Common myeloid progenitor, CD34-positive (primary cell): ENCODE measurements at regions not wholly inside any gene's neighbourhood (a gene's known extent, or its start where the extent isn't known, plus 50 kb on each side); places are given as distances from the start of the nearest gene placed in this dataset.

Experiments used
- CTCF ChIA-PET: fragments of 350-600 bp; sonication (Branson Sonifier 250); formaldehyde crosslinking; loops from one replicate; lab custom pipeline; 2021; ENCODE audit warnings: antibody characterized with exemption; lab: Charles Lee
- POLR2A ChIA-PET: fragments of 350-600 bp; sonication (Branson Sonifier 250); formaldehyde crosslinking; loops from one replicate; lab custom pipeline; 2021; ENCODE audit warnings: antibody characterized with exemption; lab: Charles Lee
- DNase-seq, 3 donors: peaks; one replicate each; pipeline versions ENCODE4 v3.0.0 to v3.0.0-alpha.2; 2013
- H3K27ac ChIP-seq, 2 experiments: 1 replicate in 1 of 2; 2 replicates in 1 of 2; pipeline ENCODE4 v1.7.0; 2013; ENCODE audit warnings: inconsistent platforms in 2 of 2, low read length in 2 of 2, mild to moderate bottlenecking in 2 of 2, low read depth in 1 of 2, moderate library complexity in 1 of 2; ENCODE audit not compliant: severe bottlenecking in 2 of 2, insufficient read depth in 1 of 2, poor library complexity in 1 of 2
- H3K27me3 ChIP-seq, 5 experiments: replicated peaks in 2 of 5; 1 replicate in 3 of 5; 2 replicates in 2 of 5; pipeline versions ENCODE4 v1.6.1 to v1.7.0; 2013; ENCODE audit warnings: low read length in 4 of 5, mild to moderate bottlenecking in 2 of 5, moderate library complexity in 2 of 5, inconsistent platforms in 1 of 5; ENCODE audit not compliant: insufficient read depth in 5 of 5, control insufficient read depth in 4 of 5
- H3K36me3 ChIP-seq, 4 experiments: 1 replicate in 2 of 4; 2 replicates in 2 of 4; pipeline versions ENCODE4 v1.6.1 to v1.7.0; 2013; ENCODE audit warnings: low read length in 3 of 4, control low read depth in 1 of 4, mild to moderate bottlenecking in 1 of 4; ENCODE audit not compliant: control insufficient read depth in 4 of 4, insufficient read depth in 4 of 4
- H3K4me1 ChIP-seq, 4 experiments: 1 replicate in 3 of 4; 2 replicates in 1 of 4; pipeline versions ENCODE4 v1.6.1 to v1.7.1; 2013; ENCODE audit warnings: low read length in 3 of 4, mild to moderate bottlenecking in 3 of 4, control low read depth in 1 of 4, inconsistent platforms in 1 of 4, moderate library complexity in 1 of 4; ENCODE audit not compliant: control insufficient read depth in 4 of 4, insufficient read depth in 4 of 4; ENCODE audit errors: control extremely low read depth in 1 of 4
- H3K4me3 ChIP-seq, 7 experiments: 1 replicate in 4 of 7; 2 replicates in 3 of 7; pipeline versions ENCODE4 v1.5.1 to v1.7.0; 2013; ENCODE audit warnings: mild to moderate bottlenecking in 7 of 7, low read length in 6 of 7, moderate library complexity in 6 of 7, inconsistent platforms in 2 of 7, low read depth in 2 of 7, control low read depth in 1 of 7; ENCODE audit not compliant: insufficient read depth in 4 of 7, control insufficient read depth in 1 of 7; ENCODE audit errors: extremely low read depth in 1 of 7
- H3K9me3 ChIP-seq, 5 experiments: 1 replicate in 4 of 5; 2 replicates in 1 of 5; pipeline versions ENCODE4 v1.6.1 to v1.7.1; 2013; ENCODE audit warnings: low read length in 4 of 5, mild to moderate bottlenecking in 2 of 5, inconsistent platforms in 1 of 5, low read depth in 1 of 5, moderate library complexity in 1 of 5; ENCODE audit not compliant: control insufficient read depth in 4 of 5, insufficient read depth in 2 of 5; ENCODE audit errors: control extremely low read depth in 1 of 5
- WGBS: methylation state at CpG from one replicate; pipeline ENCODE4 v1.1.5; 2013; ENCODE audit not compliant: insufficient coverage; 5-methylcytosine and 5-hydroxymethylcytosine counted together

GRCh38 chr3:40829876-40830275, 305.1 kb downstream of the ZNF621 start:
- ChIA-PET CTCF (interaction anchor here (0.6 kb wide), 1 partner anchor 991 kb away, joined by 3 read pairs; no protein-coding TSS in a partner anchor), POLR2A (no interaction called here)
- no peaks in the 10 kb centered on the region for H3K27me3 ChIP-seq
- no peaks in the 10 kb centered on the region for H3K36me3 ChIP-seq
- H3K4me1 ChIP-seq = no peaks in the 10 kb centered on the region
- H3K27ac ChIP-seq = no peak overlapping the region
- no peaks in the 10 kb centered on the region for H3K9me3 ChIP-seq
- no peak for DNase-seq
- no peak overlapping the region for H3K4me3 ChIP-seq
- 86% methylated on average over 1 of the region's 2 CpGs for WGBS

- no peaks in the 10 kb centered on the region for H3K9me3 ChIP-seq
- CTCF ChIA-PET = no interaction called here
- no peak for DNase-seq
Observed at GRCh38 chr3:40837300-40837699, 312.5 kb downstream of the ZNF621 start.

GRCh38 chr3:40841131-40841530, 316.4 kb downstream of the ZNF621 start:
- Histone ChIP-seq H3K27me3 (no peaks in the 10 kb centered on the region), H3K4me3 (no peak overlapping the region), H3K36me3 (no peaks in the 10 kb centered on the region), H3K27ac (no peak overlapping the region), H3K9me3 (peaks cover 0 to 2% (median 0%) of the 10 kb centered on the region in 5 experiments), H3K4me1 (no peaks in the 10 kb centered on the region)
- CTCF ChIA-PET = interaction anchor here (1.0 to 1.6 kb wide), 2 partner anchors 24 to 70 kb away, joined by 3 read pairs; no protein-coding TSS in a partner anchor
- POLR2A ChIA-PET = no interaction called here
- WGBS = no CpG with 5 or more reads among the region's 1 CpG
- no peak for DNase-seq

More at GRCh38 chr3:40837300-40837699, 312.5 kb downstream of the ZNF621 start:
- H3K27me3 ChIP-seq = no peaks in the 10 kb centered on the region
- POLR2A ChIA-PET = no interaction called here
- no peak overlapping the region for H3K27ac ChIP-seq
- WGBS = 100% methylated on average over 2 of the region's 2 CpGs
- H3K4me3 ChIP-seq = no peak overlapping the region
- no peaks in the 10 kb centered on the region for H3K36me3 ChIP-seq
- H3K4me1 ChIP-seq = no peaks in the 10 kb centered on the region

GRCh38 chr3:40841570-40842109, 316.9 kb downstream of the ZNF621 start:
- no peak for DNase-seq
- Histone ChIP-seq H3K36me3 (no peaks in the 10 kb centered on the region), H3K4me3 (no peak overlapping the region), H3K4me1 (no peaks in the 10 kb centered on the region), H3K27ac (no peak overlapping the region), H3K27me3 (no peaks in the 10 kb centered on the region), H3K9me3 (peaks cover 0 to 2% (median 0%) of the 10 kb centered on the region in 5 experiments)
- ChIA-PET POLR2A (no interaction called here), CTCF (interaction anchor here (0.8 to 1.6 kb wide), 2 partner anchors 14 to 24 kb away, joined by 3 read pairs; no protein-coding TSS in a partner anchor)

- DNase-seq = no peak
- POLR2A ChIA-PET = no interaction called here
Observed at GRCh38 chr3:40842714-40843113, 318.0 kb downstream of the ZNF621 start.

GRCh38 chr3:40843208-40843624, 318.5 kb downstream of the ZNF621 start:
- Histone ChIP-seq H3K9me3 (peaks cover 0 to 4% (median 0%) of the 10 kb centered on the region in 5 experiments), H3K4me3 (no peak overlapping the region), H3K36me3 (no peaks in the 10 kb centered on the region), H3K27me3 (no peaks in the 10 kb centered on the region), H3K27ac (no peak overlapping the region), H3K4me1 (no peaks in the 10 kb centered on the region)
- ChIA-PET CTCF (no interaction called here), POLR2A (no interaction called here)
- no peak for DNase-seq
- WGBS = 100% methylated on average over 2 of the region's 2 CpGs

More at GRCh38 chr3:40842714-40843113, 318.0 kb downstream of the ZNF621 start:
- no peak overlapping the region for H3K4me3 ChIP-seq
- 100% methylated on average over 10 of the region's 11 CpGs for WGBS
- CTCF ChIA-PET = interaction anchor here (0.8 kb wide), 1 partner anchor 15 kb away, joined by 3 read pairs; no protein-coding TSS in a partner anchor
- peaks cover 0 to 4% (median 0%) of the 10 kb centered on the region in 5 experiments for H3K9me3 ChIP-seq
- no peaks in the 10 kb centered on the region for H3K27me3 ChIP-seq
- no peaks in the 10 kb centered on the region for H3K4me1 ChIP-seq
- H3K36me3 ChIP-seq = no peaks in the 10 kb centered on the region
- no peak overlapping the region for H3K27ac ChIP-seq

GRCh38 chr3:40843851-40844548, 319.2 kb downstream of the ZNF621 start:
- 88% methylated on average over 4 of the region's 7 CpGs for WGBS
- CTCF ChIA-PET = interaction anchor here (1.0 kb wide), 1 partner anchor 11 kb away, joined by 3 read pairs; no protein-coding TSS in a partner anchor
- Histone ChIP-seq H3K4me1 (no peaks in the 10 kb centered on the region), H3K27me3 (no peaks in the 10 kb centered on the region), H3K9me3 (peaks cover 0 to 4% (median 0%) of the 10 kb centered on the region in 5 experiments), H3K27ac (no peak overlapping the region), H3K4me3 (no peak overlapping the region), H3K36me3 (no peaks in the 10 kb centered on the region)
- POLR2A ChIA-PET = no interaction called here
- DNase-seq = no peak
